Activated CD4-positive, CD25-positive, alpha-beta regulatory T cell treated with anti-CD3 and anti-CD28 coated beads, Interleukin-2, amount 50 U/mL, for 72 hours (primary cell): ENCODE measurements at regions not wholly inside any gene's neighbourhood (a gene's known extent, or its start where the extent isn't known, plus 50 kb on each side); places are given as distances from the start of the nearest gene placed in this dataset.
"Not testable (repeated sequence)": the region's sequence is repeated elsewhere in the genome, so short reads cannot be mapped to it uniquely, and the experiment has no call there.

Source experiments
- DNase-seq: peaks from one replicate; pipeline ENCODE4 v3.0.0; 2021

- no peak for DNase-seq
These were observed 647.2 kb upstream of the KLHL1 start for GRCh38 chr13:70755456-70755855.

GRCh38 chr13:70747262-70747661 lies 639.0 kb upstream of the KLHL1 start:
- DNase-seq = no peak

GRCh38 chr13:70746469-70746868 lies 638.2 kb upstream of the KLHL1 start:
- DNase-seq = not testable (repeated sequence)

- DNase-seq = no peak
These were observed 628.5 kb upstream of the KLHL1 start for GRCh38 chr13:70736622-70737317.

- DNase-seq = no peak
These were observed 624.4 kb upstream of the KLHL1 start for GRCh38 chr13:70732611-70733010.

GRCh38 chr13:70729369-70729768 lies 621.1 kb upstream of the KLHL1 start:
- DNase-seq = no peak

GRCh38 chr13:70723732-70724131 lies 615.5 kb upstream of the KLHL1 start:
- DNase-seq = no peak

- DNase-seq = no peak
These were observed 612.1 kb upstream of the KLHL1 start for GRCh38 chr13:70720386-70720785.

GRCh38 chr13:70714993-70715392 lies 606.7 kb upstream of the KLHL1 start:
- DNase-seq = no peak

GRCh38 chr13:70708775-70709174 lies 600.5 kb upstream of the KLHL1 start:
- DNase-seq = no peak

GRCh38 chr13:70703755-70704154 lies 595.5 kb upstream of the KLHL1 start:
- no peak for DNase-seq

GRCh38 chr13:70694996-70695715 lies 586.9 kb upstream of the KLHL1 start:
- no peak for DNase-seq

GRCh38 chr13:70668983-70669382 lies 560.7 kb upstream of the KLHL1 start:
- no peak for DNase-seq

GRCh38 chr13:70668293-70668692 lies 560.0 kb upstream of the KLHL1 start:
- DNase-seq = no peak

GRCh38 chr13:70666883-70667556 lies 558.8 kb upstream of the KLHL1 start:
- DNase-seq = no peak

- DNase-seq = no peak
These were observed 554.1 kb upstream of the KLHL1 start for GRCh38 chr13:70662231-70662940.

- no peak for DNase-seq
These were observed 535.8 kb upstream of the KLHL1 start for GRCh38 chr13:70644052-70644451.

- no peak for DNase-seq
These were observed 526.6 kb upstream of the KLHL1 start for GRCh38 chr13:70634893-70635292.

- DNase-seq = no peak
These were observed 522.0 kb upstream of the KLHL1 start for GRCh38 chr13:70630247-70630646.

GRCh38 chr13:70623239-70623638 lies 515.0 kb upstream of the KLHL1 start:
- no peak for DNase-seq

GRCh38 chr13:70622796-70623195 lies 514.5 kb upstream of the KLHL1 start:
- DNase-seq = no peak

GRCh38 chr13:70619936-70620335 lies 511.7 kb upstream of the KLHL1 start:
- no peak for DNase-seq

- no peak for DNase-seq
These were observed 508.6 kb upstream of the KLHL1 start for GRCh38 chr13:70616847-70617246.
